H1 (cell line): ENCODE measurements at regions not wholly inside any gene's neighbourhood (a gene's known extent, or its start where the extent isn't known, plus 50 kb on each side); places are given as distances from the start of the nearest gene placed in this dataset.

ENCODE experiments used
- NANOG ChIP-seq: IDR thresholded peaks from 2 replicates; pipeline ENCODE4 v1.6.1; 2011; ENCODE audit warnings: low read length, low read depth, mild to moderate bottlenecking, inconsistent platforms; ENCODE audit not compliant: insufficient read depth, poor library complexity, severe bottlenecking
- SRF ChIP-seq: IDR thresholded peaks from 2 replicates; pipeline ENCODE4 v1.6.1; 2011; ENCODE audit warnings: mild to moderate bottlenecking, low read depth, low read length, moderate library complexity
- TF ChIP-seq, protein P1 (sequence below): IDR thresholded peaks from 2 replicates; pipeline ENCODE4 v1.6.1; 2012; ENCODE audit warnings: inconsistent platforms

GRCh38 chr6:140548366-140548765, 1173.9 kb upstream of the CITED2 start (continued):
- TF ChIP-seq, protein P1, sequence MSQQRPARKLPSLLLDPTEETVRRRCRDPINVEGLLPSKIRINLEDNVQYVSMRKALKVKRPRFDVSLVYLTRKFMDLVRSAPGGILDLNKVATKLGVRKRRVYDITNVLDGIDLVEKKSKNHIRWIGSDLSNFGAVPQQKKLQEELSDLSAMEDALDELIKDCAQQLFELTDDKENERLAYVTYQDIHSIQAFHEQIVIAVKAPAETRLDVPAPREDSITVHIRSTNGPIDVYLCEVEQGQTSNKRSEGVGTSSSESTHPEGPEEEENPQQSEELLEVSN, result no peak
- TF ChIP-seq SRF, result no peak
- TF ChIP-seq NANOG, result no peak
